ENCODE measurements at regions not wholly inside any gene's neighbourhood (a gene's known extent, or its start where the extent isn't known, plus 50 kb on each side); places are given as distances from the start of the nearest gene placed in this dataset.

GRCh38 chr6:139961190-139961589, 586.7 kb upstream of the CITED2 start:
- no peaks in the 10 kb centered on the region for H3K27me3 ChIP-seq (ENCODE audit: low read length)
- H2AFZ ChIP-seq (ENCODE audit: low read depth, low read length, severe bottlenecking): no peak overlapping the region
- H3K79me2 ChIP-seq (ENCODE audit: insufficient read depth, low read length): no peaks in the 10 kb centered on the region
- H4K20me1 ChIP-seq (ENCODE audit: low read depth, low read length): no peaks in the 10 kb centered on the region
- no peak overlapping the region for H3K4me2 ChIP-seq (ENCODE audit: low read depth, low read length, poor library complexity, severe bottlenecking)
- H3F3A ChIP-seq (ENCODE audit: insufficient read depth): no peaks in the 10 kb centered on the region
- H3K9me2 ChIP-seq (replicated peaks; ENCODE audit: insufficient read depth, low read length): no peaks in the 10 kb centered on the region
- H3K27ac ChIP-seq (ENCODE audit: low read depth, low read length): no peak overlapping the region
- no peaks in the 10 kb centered on the region for H3K9me3 ChIP-seq (ENCODE audit: insufficient read depth, low read length)
- H3K4me3 ChIP-seq (ENCODE audit: insufficient read depth, low read length, poor library complexity, severe bottlenecking): no peak overlapping the region
- no peak overlapping the region for H3K9ac ChIP-seq (ENCODE audit: low read length)
- TF ChIP-seq CTCF (IDR thresholded peaks at IDR 0.05; ENCODE audit: insufficient read depth, low read length, poor library complexity, severe bottlenecking) (no peak), EZH2phosphoT487 (conservative IDR thresholded peaks at IDR 0.05; ENCODE audit: low read length) (no peak)
- no peaks in the 10 kb centered on the region for H3K36me3 ChIP-seq (ENCODE audit: low read length)

DNA sequence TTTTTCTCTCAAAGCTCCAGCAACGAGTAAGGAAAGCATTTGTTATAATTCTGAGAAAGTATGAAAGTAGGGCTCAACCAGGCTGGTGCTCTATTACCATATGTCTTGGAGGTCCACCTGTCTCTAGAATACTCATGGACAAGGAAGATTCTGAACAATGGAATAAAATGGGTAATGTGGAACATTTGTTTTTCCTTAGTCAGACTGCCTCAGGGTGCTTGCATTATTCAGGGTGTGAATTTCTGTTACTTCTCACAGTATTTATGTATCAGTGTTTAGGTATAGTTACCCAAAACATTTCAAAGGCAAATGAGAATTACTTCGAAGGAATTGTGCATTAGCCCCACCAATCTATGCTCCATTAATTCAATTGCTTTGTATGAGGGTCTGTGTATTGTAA, 586.2 kb upstream of the CITED2 start:
- Histone ChIP-seq H4K20me1 (ENCODE audit: low read depth, low read length) (no peaks in the 10 kb centered on the region), H2AFZ (ENCODE audit: low read depth, low read length, severe bottlenecking) (no peak overlapping the region), H3F3A (ENCODE audit: insufficient read depth) (no peaks in the 10 kb centered on the region), H3K79me2 (ENCODE audit: insufficient read depth, low read length) (no peaks in the 10 kb centered on the region), H3K9me2 (replicated peaks; ENCODE audit: insufficient read depth, low read length) (no peaks in the 10 kb centered on the region), H3K27ac (ENCODE audit: low read depth, low read length) (no peak overlapping the region), H3K27me3 (ENCODE audit: low read length) (no peaks in the 10 kb centered on the region), H3K4me3 (ENCODE audit: insufficient read depth, low read length, poor library complexity, severe bottlenecking) (no peak overlapping the region), H3K4me2 (ENCODE audit: low read depth, low read length, poor library complexity, severe bottlenecking) (no peak overlapping the region), H3K9ac (ENCODE audit: low read length) (no peak overlapping the region), H3K9me3 (ENCODE audit: insufficient read depth, low read length) (no peaks in the 10 kb centered on the region), H3K36me3 (ENCODE audit: low read length) (no peaks in the 10 kb centered on the region)
- TF ChIP-seq CTCF (IDR thresholded peaks at IDR 0.05; ENCODE audit: insufficient read depth, low read length, poor library complexity, severe bottlenecking) (no peak), EZH2phosphoT487 (conservative IDR thresholded peaks at IDR 0.05; ENCODE audit: low read length) (no peak)

DNA sequence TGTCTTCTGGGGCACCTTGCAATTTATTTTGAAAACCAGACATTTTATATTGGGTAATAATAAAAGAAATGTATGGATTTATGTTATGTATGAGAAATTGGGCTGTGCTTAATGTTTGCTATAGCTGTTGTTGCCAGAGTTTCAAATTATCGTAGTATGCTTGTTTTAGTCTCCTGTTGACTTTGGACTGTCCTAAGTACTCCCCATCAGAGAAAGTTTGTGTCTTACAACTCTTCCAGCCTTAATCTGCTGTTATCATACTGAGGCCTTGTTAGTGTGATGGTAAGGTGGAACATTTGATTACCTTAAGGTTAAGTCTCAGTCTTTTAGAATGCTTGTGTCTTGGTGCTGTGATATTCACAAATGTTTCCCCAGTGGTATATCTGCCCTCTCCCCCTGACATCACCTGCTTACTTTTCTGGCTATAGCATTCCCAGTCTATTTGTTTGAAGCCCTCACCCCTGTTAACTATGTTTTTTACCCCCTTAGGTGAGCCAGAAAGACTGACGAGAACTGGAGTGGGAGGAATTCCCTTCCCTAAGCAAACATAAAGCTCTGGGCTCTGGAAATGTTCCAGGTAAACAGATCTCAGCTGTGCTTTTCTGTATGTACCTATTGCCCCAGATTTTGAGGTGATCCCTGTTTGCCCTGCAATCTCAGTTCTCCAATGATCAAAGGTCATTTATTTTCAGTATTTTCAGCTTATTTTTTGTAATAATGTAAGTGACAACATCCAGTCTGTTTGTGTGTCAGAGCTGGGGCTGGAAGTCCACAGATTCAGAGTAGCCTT, 581.1 kb upstream of the CITED2 start:
- H3K9ac ChIP-seq (ENCODE audit: low read length): no peak overlapping the region
- H3K27ac ChIP-seq (ENCODE audit: low read depth, low read length): no peak overlapping the region
- no peak overlapping the region for H3K4me2 ChIP-seq (ENCODE audit: low read depth, low read length, poor library complexity, severe bottlenecking)
- H4K20me1 ChIP-seq (ENCODE audit: low read depth, low read length): no peaks in the 10 kb centered on the region
- no peaks in the 10 kb centered on the region for H3F3A ChIP-seq (ENCODE audit: insufficient read depth)
- no peaks in the 10 kb centered on the region for H3K36me3 ChIP-seq (ENCODE audit: low read length)
- no peak overlapping the region for H2AFZ ChIP-seq (ENCODE audit: low read depth, low read length, severe bottlenecking)
- H3K27me3 ChIP-seq (ENCODE audit: low read length): no peaks in the 10 kb centered on the region
- no peaks in the 10 kb centered on the region for H3K9me2 ChIP-seq (replicated peaks; ENCODE audit: insufficient read depth, low read length)
- TF ChIP-seq CTCF (IDR thresholded peaks at IDR 0.05; ENCODE audit: insufficient read depth, low read length, poor library complexity, severe bottlenecking): no peak
- no peaks in the 10 kb centered on the region for H3K9me3 ChIP-seq (ENCODE audit: insufficient read depth, low read length)
- H3K4me3 ChIP-seq (ENCODE audit: insufficient read depth, low read length, poor library complexity, severe bottlenecking): no peak overlapping the region
- H3K79me2 ChIP-seq (ENCODE audit: insufficient read depth, low read length): no peaks in the 10 kb centered on the region
